Fibroblast of skin of back (primary cell): ENCODE measurements at regions not wholly inside any gene's neighbourhood (a gene's known extent, or its start where the extent isn't known, plus 50 kb on each side); places are given as distances from the start of the nearest gene placed in this dataset.
"Not testable (repeated sequence)": the region's sequence is repeated elsewhere in the genome, so short reads cannot be mapped to it uniquely, and the experiment has no call there.

Source experiments
- DNase-seq: peaks from one replicate; pipeline ENCODE4 v3.0.0-alpha.2; 2013

GRCh38 chr12:83528571-83528970, 841.9 kb downstream of the TMTC2 start:
- DNase-seq = no peak

GRCh38 chr12:83527810-83528209, 841.1 kb downstream of the TMTC2 start:
- no peak for DNase-seq

- DNase-seq = no peak
Observed at GRCh38 chr12:83515306-83516026, 828.8 kb downstream of the TMTC2 start.

- no peak for DNase-seq
Observed at GRCh38 chr12:83514372-83514771, 827.7 kb downstream of the TMTC2 start.

GRCh38 chr12:83506841-83507240, 820.1 kb downstream of the TMTC2 start:
- DNase-seq = no peak

- no peak for DNase-seq
Observed at GRCh38 chr12:83505586-83505985, 818.9 kb downstream of the TMTC2 start.

GRCh38 chr12:83499894-83500293, 813.2 kb downstream of the TMTC2 start:
- DNase-seq = not testable (repeated sequence)

- DNase-seq = peak; percentile 4
Observed at GRCh38 chr12:83477696-83478095, 791.0 kb downstream of the TMTC2 start.

GRCh38 chr12:83476695-83477690, 790.3 kb downstream of the TMTC2 start:
- DNase-seq = no peak

- DNase-seq = no peak
Observed at GRCh38 chr12:83476006-83476405, 789.3 kb downstream of the TMTC2 start.

- no peak for DNase-seq
Observed at GRCh38 chr12:83474369-83474768, 787.7 kb downstream of the TMTC2 start.

- DNase-seq = peak; percentile 2
Observed at GRCh38 chr12:83473408-83474095, 786.8 kb downstream of the TMTC2 start.

- no peak for DNase-seq
Observed at GRCh38 chr12:83472772-83473171, 786.1 kb downstream of the TMTC2 start.

GRCh38 chr12:83472350-83472749, 785.6 kb downstream of the TMTC2 start:
- DNase-seq = no peak

- no peak for DNase-seq
Observed at GRCh38 chr12:83471341-83471740, 784.6 kb downstream of the TMTC2 start.

- DNase-seq = no peak
Observed at GRCh38 chr12:83470749-83471148, 784.0 kb downstream of the TMTC2 start.

GRCh38 chr12:83468988-83469908, 782.5 kb downstream of the TMTC2 start:
- DNase-seq = no peak

- no peak for DNase-seq
Observed at GRCh38 chr12:83465632-83466031, 778.9 kb downstream of the TMTC2 start.

GRCh38 chr12:83462419-83462818, 775.7 kb downstream of the TMTC2 start:
- DNase-seq = no peak

GRCh38 chr12:83461336-83461935, 774.7 kb downstream of the TMTC2 start:
- peak; percentile 15 for DNase-seq

- DNase-seq = no peak
Observed at GRCh38 chr12:83451189-83451588, 764.5 kb downstream of the TMTC2 start.
